ENCODE measurements at regions not wholly inside any gene's neighbourhood (a gene's known extent, or its start where the extent isn't known, plus 50 kb on each side); places are given as distances from the start of the nearest gene placed in this dataset.

- DNase-seq (ENCODE audit: low read depth) = no peak
These were observed 59.6 kb upstream of the PPARA start for GRCh38 chr22:46090631-46091201.

- DNase-seq (ENCODE audit: low read depth) = no peak
These were observed 58.9 kb upstream of the PPARA start for GRCh38 chr22:46091277-46091977.

DNA sequence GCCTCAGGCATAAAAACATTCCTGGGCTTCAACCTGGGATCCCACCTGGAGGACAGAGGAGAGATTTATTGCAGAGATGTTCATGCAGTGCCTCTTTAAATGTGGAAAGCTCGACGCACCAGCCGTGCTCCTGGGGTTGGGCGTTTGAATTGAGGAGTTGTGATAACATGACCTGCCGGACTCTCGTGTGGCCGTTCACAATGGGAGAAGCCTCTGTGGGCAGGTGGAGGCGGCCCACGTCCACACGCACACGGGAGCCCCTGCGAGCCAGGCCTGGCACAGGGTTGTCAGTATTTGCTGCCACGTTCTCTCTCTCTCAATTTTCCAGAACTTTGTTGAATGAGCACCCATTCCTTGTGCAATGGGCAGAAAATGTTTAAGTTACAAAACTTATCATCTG lies 58.3 kb upstream of the PPARA start:
- no peak for DNase-seq (ENCODE audit: low read depth)

GRCh38 chr22:46092670-46093410 lies 57.5 kb upstream of the PPARA start:
- DNase-seq (ENCODE audit: low read depth) = no peak

DNA sequence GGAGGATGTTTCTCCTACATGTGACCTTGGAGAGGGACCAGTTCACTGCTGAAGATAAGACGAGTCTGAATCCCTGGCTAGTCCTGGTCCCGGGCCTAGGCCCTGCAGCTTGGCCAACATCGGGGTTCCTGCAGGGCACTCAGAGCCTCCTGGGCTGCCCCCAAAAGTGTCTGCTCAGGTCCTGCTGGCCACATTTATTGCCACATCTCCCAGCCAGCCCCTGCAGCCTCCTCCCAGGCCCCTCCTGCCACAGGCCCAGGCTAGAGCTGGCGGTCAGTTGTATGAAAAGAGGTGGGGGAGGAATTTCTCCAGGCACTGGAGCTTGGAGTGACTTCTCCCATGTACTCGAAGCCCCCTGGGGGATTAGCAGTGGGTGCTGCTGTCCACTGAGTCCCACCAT lies 56.5 kb upstream of the PPARA start:
- DNase-seq (ENCODE audit: low read depth) = no peak

DNA sequence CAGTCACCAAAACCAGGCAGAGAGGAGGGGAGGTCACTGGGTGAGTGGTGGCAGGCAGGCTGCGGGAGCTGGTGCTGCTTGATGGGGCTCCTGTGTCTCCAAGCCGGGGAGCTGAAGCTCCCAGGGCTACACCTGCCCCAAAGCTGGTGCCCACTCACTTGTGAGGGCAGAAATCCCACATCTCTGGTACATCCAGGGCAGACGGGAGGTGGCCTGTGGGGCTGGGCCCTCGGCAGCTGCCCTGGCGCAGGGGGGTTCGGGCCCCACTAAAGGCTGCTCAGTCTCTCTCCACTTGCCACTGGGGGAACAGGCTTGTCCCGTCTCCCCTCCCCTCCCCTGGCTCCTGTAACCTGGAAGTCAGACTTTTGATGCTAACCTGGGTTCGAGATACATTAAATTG lies 55.6 kb upstream of the PPARA start:
- DNase-seq (ENCODE audit: low read depth) = no peak

DNA sequence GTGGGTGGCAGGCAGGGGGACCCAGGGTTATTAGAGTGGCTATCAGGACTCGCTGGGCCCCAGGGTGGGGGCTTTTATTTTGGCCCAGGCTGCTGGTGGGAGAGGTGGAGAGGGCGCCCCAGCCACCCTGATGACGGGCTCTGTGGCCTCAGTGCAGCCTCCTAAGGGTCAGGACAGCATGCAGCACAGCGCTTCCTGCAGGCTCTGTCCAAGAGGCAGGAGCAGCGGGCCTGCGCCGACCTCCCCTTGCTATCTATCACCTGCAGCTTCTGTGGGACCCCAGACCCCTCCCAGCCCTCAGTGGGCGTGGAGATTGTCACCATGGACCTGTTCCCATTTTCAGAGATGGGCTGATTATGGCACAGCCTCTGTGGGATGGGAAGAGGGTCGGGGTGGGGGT lies 54.3 kb upstream of the PPARA start:
- DNase-seq (ENCODE audit: low read depth) = no peak

DNA sequence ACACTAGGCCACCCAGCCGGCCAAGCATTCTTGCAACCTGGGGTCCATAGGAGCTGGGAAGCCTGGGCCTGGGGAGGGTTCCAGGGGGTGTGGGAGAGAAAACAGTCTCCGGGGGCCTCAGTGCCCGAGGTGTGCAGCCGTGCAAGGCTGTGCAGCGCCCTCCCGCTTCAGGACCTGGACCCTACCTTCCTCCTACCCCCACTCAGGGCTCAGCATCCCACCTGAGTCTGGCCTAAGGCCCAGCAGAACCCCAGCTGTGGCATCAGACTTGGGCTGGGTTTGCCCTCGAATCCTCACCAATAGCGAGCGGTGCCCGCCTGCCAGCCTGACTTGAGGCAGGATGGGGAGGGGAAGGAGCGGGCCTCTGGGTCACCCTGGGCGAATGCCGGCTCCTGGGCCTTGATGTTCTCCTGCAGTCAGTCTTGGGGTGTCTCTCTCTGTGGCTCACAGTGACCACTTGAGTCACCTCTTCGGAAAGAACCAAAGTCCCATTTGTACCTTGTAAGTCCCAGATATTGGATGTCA lies 53.6 kb upstream of the PPARA start:
- no peak for DNase-seq (ENCODE audit: low read depth)

DNA sequence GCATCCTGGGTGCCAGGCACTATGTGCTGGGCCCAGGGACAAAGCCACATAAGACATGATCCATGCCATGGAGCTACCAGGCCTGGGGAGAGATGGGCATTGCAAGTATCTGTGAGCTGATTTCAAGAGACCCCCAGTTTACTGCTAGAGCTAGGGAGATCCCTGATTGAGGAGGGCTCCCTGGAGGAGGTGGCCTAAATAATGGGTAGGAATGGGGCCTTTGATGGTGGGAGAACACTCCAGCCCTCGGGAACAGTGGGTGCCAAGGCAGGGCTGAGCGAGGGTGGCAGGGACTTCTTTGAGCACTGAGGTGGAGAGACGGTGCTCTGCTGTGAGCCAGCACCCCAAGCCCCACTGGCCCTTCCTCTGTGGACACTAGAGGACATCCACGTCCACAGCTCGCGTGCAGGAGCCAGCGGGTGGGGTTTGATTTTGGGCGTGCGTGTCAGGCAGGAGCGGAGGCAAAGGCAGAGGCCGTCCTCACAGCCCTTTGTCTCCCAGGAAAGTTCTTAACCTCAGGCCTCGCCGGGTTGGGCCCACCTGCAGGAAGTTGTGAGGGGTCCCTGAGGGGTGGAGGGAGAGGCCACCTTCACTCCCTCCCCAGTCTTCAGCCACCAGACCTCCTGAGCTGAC lies 52.9 kb upstream of the PPARA start:
- DNase-seq (ENCODE audit: low read depth) = no peak

GRCh38 chr22:46098525-46099475 lies 51.5 kb upstream of the PPARA start:
- no peak for DNase-seq (ENCODE audit: low read depth)

GRCh38 chr22:46099740-46100139 lies 50.6 kb upstream of the PPARA start:
- no peak for DNase-seq (ENCODE audit: low read depth)

- no peak for DNase-seq (ENCODE audit: low read depth)
These were observed 49.8 kb upstream of the PPARA start for GRCh38 chr22:46100401-46101105.
